ENCODE measurements at regions not wholly inside any gene's neighbourhood (a gene's known extent, or its start where the extent isn't known, plus 50 kb on each side); places are given as distances from the start of the nearest gene placed in this dataset.
"Not testable (repeated sequence)": the region's sequence is repeated elsewhere in the genome, so short reads cannot be mapped to it uniquely, and the experiment has no call there.

DNA sequence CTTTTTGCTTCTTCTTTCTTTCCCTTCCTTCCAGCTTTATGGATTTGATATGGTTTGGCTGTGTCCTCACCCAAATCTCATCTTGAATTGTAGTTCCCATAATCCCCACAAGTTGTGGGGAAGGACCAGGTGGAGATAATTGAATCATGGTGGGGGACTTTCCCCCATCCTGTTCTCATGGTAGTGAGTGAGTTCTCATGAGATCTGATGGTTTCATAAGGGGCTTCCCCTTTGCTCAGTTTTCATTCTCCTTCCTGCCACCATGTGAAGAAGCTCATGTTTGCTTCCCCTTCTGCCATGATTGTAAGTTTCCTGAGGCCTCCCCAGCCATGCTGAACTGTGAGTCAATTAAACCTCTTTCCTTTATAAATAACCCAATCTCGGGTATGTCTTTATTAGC lies 178.3 kb upstream of the GLRA1 start:
- CTCF ChIA-PET; POLR2A ChIA-PET; H3K36me3 ChIP-seq (ENCODE audit: control insufficient read depth, insufficient read depth, low read length); BruUV-seq (replicated peaks); H3K27ac ChIP-seq (ENCODE audit: low read length); in situ Hi-C loops (cut with HindIII; ENCODE audit: low pct_unique_long_range_greater_than_20kb, low sequenced_read_pairs); DNase-seq (ENCODE audit: low read depth, low spot score); intact Hi-C loops (cut with micrococcal nuclease; ENCODE audit: unreplicated experiment); H3K4me3 ChIP-seq (ENCODE audit: low read depth in 2 of 2, low read length in 2 of 2); H3K9me3 ChIP-seq (ENCODE audit: control insufficient read depth, insufficient read depth, low read depth, low read length); ATAC-seq; H3K4me1 ChIP-seq (ENCODE audit: control insufficient read depth, insufficient read depth, low read length); H3K27me3 ChIP-seq (ENCODE audit: control insufficient read depth, insufficient read depth, low read length): not testable (repeated sequence)

DNA sequence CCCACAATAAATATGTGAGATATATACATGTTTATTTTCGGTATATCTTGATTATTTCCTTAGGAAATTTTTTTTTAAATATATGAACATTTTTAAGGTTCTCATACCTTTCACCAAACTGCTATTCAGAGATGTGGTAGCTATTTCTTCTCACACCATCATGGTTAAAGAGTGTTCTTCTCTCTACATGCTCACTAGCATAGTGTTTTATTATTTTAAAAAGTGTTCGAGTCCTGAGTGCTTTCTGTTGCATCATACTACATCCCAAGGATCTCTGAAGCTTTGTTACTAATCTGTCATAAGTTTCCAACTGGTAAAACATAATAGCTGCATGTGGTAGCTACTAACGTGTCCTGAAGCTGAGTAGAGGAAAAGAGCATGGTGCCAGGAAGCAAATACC lies 177.4 kb upstream of the GLRA1 start:
- no peaks in the 10 kb centered on the region for H3K4me1 ChIP-seq (ENCODE audit: control insufficient read depth, insufficient read depth, low read length)
- DNase-seq (ENCODE audit: low read depth, low spot score) (no peak), ATAC-seq (no peak)
- ChIA-PET POLR2A (no interaction called here), CTCF (no interaction called here)
- no peaks in the 10 kb centered on the region for H3K36me3 ChIP-seq (ENCODE audit: control insufficient read depth, insufficient read depth, low read length)
- in situ Hi-C loops (cut with HindIII; ENCODE audit: low pct_unique_long_range_greater_than_20kb, low sequenced_read_pairs) (no loop called here), intact Hi-C loops (cut with micrococcal nuclease; ENCODE audit: unreplicated experiment) (no loop called here)
- no TSS peak for BruUV-seq (replicated peaks)
- H3K4me3 ChIP-seq (ENCODE audit: low read depth in 2 of 2, low read length in 2 of 2): no peak overlapping the region
- TF ChIP-seq, protein P1, sequence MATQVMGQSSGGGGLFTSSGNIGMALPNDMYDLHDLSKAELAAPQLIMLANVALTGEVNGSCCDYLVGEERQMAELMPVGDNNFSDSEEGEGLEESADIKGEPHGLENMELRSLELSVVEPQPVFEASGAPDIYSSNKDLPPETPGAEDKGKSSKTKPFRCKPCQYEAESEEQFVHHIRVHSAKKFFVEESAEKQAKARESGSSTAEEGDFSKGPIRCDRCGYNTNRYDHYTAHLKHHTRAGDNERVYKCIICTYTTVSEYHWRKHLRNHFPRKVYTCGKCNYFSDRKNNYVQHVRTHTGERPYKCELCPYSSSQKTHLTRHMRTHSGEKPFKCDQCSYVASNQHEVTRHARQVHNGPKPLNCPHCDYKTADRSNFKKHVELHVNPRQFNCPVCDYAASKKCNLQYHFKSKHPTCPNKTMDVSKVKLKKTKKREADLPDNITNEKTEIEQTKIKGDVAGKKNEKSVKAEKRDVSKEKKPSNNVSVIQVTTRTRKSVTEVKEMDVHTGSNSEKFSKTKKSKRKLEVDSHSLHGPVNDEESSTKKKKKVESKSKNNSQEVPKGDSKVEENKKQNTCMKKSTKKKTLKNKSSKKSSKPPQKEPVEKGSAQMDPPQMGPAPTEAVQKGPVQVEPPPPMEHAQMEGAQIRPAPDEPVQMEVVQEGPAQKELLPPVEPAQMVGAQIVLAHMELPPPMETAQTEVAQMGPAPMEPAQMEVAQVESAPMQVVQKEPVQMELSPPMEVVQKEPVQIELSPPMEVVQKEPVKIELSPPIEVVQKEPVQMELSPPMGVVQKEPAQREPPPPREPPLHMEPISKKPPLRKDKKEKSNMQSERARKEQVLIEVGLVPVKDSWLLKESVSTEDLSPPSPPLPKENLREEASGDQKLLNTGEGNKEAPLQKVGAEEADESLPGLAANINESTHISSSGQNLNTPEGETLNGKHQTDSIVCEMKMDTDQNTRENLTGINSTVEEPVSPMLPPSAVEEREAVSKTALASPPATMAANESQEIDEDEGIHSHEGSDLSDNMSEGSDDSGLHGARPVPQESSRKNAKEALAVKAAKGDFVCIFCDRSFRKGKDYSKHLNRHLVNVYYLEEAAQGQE (IDR thresholded peaks at IDR 0.05; ENCODE audit: insufficient read depth in 1 of 2, low read depth in 2 of 2, low read length in 1 of 2): no peak
- TF ChIP-seq, protein P2, sequence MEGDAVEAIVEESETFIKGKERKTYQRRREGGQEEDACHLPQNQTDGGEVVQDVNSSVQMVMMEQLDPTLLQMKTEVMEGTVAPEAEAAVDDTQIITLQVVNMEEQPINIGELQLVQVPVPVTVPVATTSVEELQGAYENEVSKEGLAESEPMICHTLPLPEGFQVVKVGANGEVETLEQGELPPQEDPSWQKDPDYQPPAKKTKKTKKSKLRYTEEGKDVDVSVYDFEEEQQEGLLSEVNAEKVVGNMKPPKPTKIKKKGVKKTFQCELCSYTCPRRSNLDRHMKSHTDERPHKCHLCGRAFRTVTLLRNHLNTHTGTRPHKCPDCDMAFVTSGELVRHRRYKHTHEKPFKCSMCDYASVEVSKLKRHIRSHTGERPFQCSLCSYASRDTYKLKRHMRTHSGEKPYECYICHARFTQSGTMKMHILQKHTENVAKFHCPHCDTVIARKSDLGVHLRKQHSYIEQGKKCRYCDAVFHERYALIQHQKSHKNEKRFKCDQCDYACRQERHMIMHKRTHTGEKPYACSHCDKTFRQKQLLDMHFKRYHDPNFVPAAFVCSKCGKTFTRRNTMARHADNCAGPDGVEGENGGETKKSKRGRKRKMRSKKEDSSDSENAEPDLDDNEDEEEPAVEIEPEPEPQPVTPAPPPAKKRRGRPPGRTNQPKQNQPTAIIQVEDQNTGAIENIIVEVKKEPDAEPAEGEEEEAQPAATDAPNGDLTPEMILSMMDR (IDR thresholded peaks at IDR 0.05): no peak
- no peak for TF ChIP-seq POLR2AphosphoS5 (IDR thresholded peaks at IDR 0.05; ENCODE audit: low read depth, low read length)
- TF ChIP-seq TCF7L2 (IDR thresholded peaks at IDR 0.05; ENCODE audit: low read depth, low read length): no peak
- TF ChIP-seq SIN3A (IDR thresholded peaks at IDR 0.05; ENCODE audit: borderline replicate concordance, insufficient read depth, low read depth, low read length): no peak
- no peaks in the 10 kb centered on the region; the same call in 1 of the 2 replicates for H3K27me3 ChIP-seq (ENCODE audit: control insufficient read depth, insufficient read depth, low read length)
- no peaks in the 10 kb centered on the region for H3K9me3 ChIP-seq (ENCODE audit: control insufficient read depth, insufficient read depth, low read depth, low read length)
- no peak overlapping the region for H3K27ac ChIP-seq (ENCODE audit: low read length)

DNA sequence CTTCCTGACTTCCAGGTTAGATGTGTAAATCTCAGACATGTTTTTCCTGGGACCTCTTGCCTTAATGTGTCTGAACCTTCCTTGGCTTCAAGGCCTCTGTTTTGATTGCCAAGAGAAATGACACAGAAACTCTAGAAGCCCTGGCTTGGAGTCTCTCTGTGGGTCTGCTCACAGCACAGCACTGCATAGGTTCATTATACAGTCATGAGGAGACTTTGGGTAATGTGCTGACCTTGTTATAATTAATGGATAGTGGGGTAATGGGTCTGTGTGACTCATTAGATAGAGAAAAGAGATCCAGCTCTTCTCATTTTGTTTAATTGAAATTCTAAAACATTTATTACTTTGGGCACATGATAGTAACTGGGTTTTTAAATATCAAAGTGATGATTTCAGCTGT lies 175.8 kb upstream of the GLRA1 start:
- POLR2A ChIA-PET: no interaction called here
- ATAC-seq: no peak

More for the DNA sequence above, 175.8 kb upstream of the GLRA1 start:
- no TSS peak for BruUV-seq (replicated peaks)
- no peak for DNase-seq (ENCODE audit: low read depth, low spot score)
- H3K27me3 ChIP-seq (ENCODE audit: control insufficient read depth, insufficient read depth, low read length): no peaks in the 10 kb centered on the region; the same call in 1 of the 2 replicates
- TF ChIP-seq SIN3A (IDR thresholded peaks at IDR 0.05; ENCODE audit: borderline replicate concordance, insufficient read depth, low read depth, low read length): no peak
- in situ Hi-C loops (cut with HindIII; ENCODE audit: low pct_unique_long_range_greater_than_20kb, low sequenced_read_pairs): no loop called here
- intact Hi-C loops (cut with micrococcal nuclease; ENCODE audit: unreplicated experiment): no loop called here
- no peak overlapping the region for H3K27ac ChIP-seq (ENCODE audit: low read length)
- H3K4me1 ChIP-seq (ENCODE audit: control insufficient read depth, insufficient read depth, low read length): no peaks in the 10 kb centered on the region
- CTCF ChIA-PET: no interaction called here
- no peak overlapping the region for H3K4me3 ChIP-seq (ENCODE audit: low read depth in 2 of 2, low read length in 2 of 2)
- no peaks in the 10 kb centered on the region for H3K9me3 ChIP-seq (ENCODE audit: control insufficient read depth, insufficient read depth, low read depth, low read length)
- no peaks in the 10 kb centered on the region for H3K36me3 ChIP-seq (ENCODE audit: control insufficient read depth, insufficient read depth, low read length)
